GM12865 (cell line): ENCODE measurements at regions not wholly inside any gene's neighbourhood (a gene's known extent, or its start where the extent isn't known, plus 50 kb on each side); places are given as distances from the start of the nearest gene placed in this dataset.

ENCODE experiments used
- DNase-seq: peaks from one replicate; pipeline ENCODE4 v3.0.0; 2010; ENCODE audit warnings: low read depth
- H3K4me3 ChIP-seq: 2 replicates; pipeline ENCODE4 v1.5.1; 2011; ENCODE audit warnings: mild to moderate bottlenecking, low read depth, low read length, control low read depth
- CTCF ChIP-seq: IDR thresholded peaks from 2 replicates; pipeline ENCODE4 v1.5.1; 2011; ENCODE audit warnings: low read length, control low read depth, low read depth, inconsistent platforms; ENCODE audit not compliant: insufficient read depth; ENCODE audit errors: missing control alignments

- no peak overlapping the region for H3K4me3 ChIP-seq
- DNase-seq = no peak
Measured at GRCh38 chr2:136325844-136326331, 207.9 kb upstream of the CXCR4 start.

GRCh38 chr2:136324966-136325365, 207.0 kb upstream of the CXCR4 start:
- TF ChIP-seq CTCF = no peak
- no peak for DNase-seq
- H3K4me3 ChIP-seq = no peak overlapping the region

More at GRCh38 chr2:136325844-136326331, 207.9 kb upstream of the CXCR4 start:
- no peak for TF ChIP-seq CTCF

GRCh38 chr2:136323935-136324334, 206.0 kb upstream of the CXCR4 start:
- no peak for DNase-seq
- H3K4me3 ChIP-seq = no peak overlapping the region
- TF ChIP-seq CTCF = no peak

GRCh38 chr2:136323195-136323594, 205.2 kb upstream of the CXCR4 start:
- no peak overlapping the region for H3K4me3 ChIP-seq
- DNase-seq = no peak
- TF ChIP-seq CTCF = no peak

GRCh38 chr2:136322428-136322827, 204.5 kb upstream of the CXCR4 start:
- TF ChIP-seq CTCF = no peak
- no peak for DNase-seq

GRCh38 chr2:136319651-136320050, 201.7 kb upstream of the CXCR4 start:
- no peak for DNase-seq
- no peak overlapping the region for H3K4me3 ChIP-seq
- TF ChIP-seq CTCF = no peak

More at GRCh38 chr2:136322428-136322827, 204.5 kb upstream of the CXCR4 start:
- H3K4me3 ChIP-seq = no peak overlapping the region

GRCh38 chr2:136319237-136319636, 201.3 kb upstream of the CXCR4 start:
- no peak overlapping the region for H3K4me3 ChIP-seq
- peak; percentile 21 for DNase-seq
- TF ChIP-seq CTCF = no peak
